OCI-LY1 (cell line): ENCODE measurements at regions not wholly inside any gene's neighbourhood (a gene's known extent, or its start where the extent isn't known, plus 50 kb on each side); places are given as distances from the start of the nearest gene placed in this dataset.

Experiments used
- CTCF ChIP-seq: fragments of 200-600 bp; sonication (generic), shearing (Covaris generic); IDR thresholded peaks from 2 replicates; pipeline ENCODE4 v1.5.1; 2017; ENCODE audit warnings: mild to moderate bottlenecking, antibody characterized with exemption, low read length, moderate library complexity, mixed read lengths
- EZH2 ChIP-seq: fragments of 200-600 bp; sonication (generic), shearing (Covaris generic); IDR thresholded peaks from 2 replicates; pipeline ENCODE4 v1.8.0; 2017; ENCODE audit warnings: borderline replicate concordance, mixed run types, mild to moderate bottlenecking, antibody characterized with exemption, low read length, moderate library complexity, mixed read lengths

DNA sequence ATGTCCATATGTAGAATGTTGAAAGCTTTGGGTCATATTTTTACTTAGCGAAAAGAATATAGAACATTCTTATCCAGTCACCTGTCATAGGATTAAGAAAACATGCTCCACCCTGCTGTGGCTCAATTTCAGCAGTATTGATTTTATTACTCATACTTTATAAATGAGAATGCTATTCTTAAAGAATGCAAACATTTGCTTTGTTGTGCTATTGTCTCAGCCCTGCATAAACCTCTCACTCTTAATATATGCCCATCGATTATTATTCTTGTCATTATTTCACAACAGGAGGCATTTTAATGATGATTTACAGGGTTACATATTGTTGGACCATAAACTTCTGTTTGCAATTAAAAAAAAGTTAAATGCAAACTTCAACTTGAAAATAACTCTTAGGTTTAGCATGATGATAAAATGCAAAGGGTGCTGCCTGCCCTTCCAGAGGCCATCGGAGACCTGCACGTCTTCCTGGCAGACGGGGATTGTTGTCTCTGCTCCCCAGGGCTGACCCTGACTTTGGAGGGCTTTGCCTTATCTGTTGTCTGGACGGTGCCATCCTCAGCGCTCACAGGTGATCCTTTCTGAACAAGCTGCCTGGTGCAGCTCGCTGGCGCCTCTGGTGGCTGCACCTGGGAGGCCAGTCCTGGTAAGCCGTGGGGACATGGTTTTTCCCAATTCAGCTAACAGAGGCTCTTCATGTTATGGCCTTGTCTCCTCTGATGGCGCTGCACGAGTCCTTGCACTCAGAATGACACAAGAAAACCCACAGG lies 50.0 kb upstream of the SHH start:
- TF ChIP-seq CTCF = peak; percentile 39
- TF ChIP-seq EZH2 = no peak
